Left ventricle myocardium inferior (tissue), 1 donor: ENCODE measurements at regions not wholly inside any gene's neighbourhood (a gene's known extent, or its start where the extent isn't known, plus 50 kb on each side); places are given as distances from the start of the nearest gene placed in this dataset.

Experiments used
- DNase-seq: peaks from one replicate; pipeline ENCODE4 v3.0.0-alpha.2; 2020
- H3K27ac ChIP-seq: fragments of 200-600 bp; replicated peaks from 2 replicates; pipeline ENCODE4 v1.8.0; 2021
- H3K27me3 ChIP-seq: fragments of 200-600 bp; 2 replicates; pipeline ENCODE4 v1.8.0; 2021; ENCODE audit warnings: low read depth
- H3K36me3 ChIP-seq: fragments of 200-600 bp; 2 replicates; pipeline ENCODE4 v1.8.0; 2021
- H3K4me1 ChIP-seq: fragments of 200-600 bp; 2 replicates; pipeline ENCODE4 v1.8.0; 2021
- H3K4me3 ChIP-seq: fragments of 200-600 bp; 2 replicates; pipeline ENCODE4 v1.8.0; 2021; ENCODE audit warnings: mild to moderate bottlenecking, moderate library complexity
- H3K9me3 ChIP-seq: fragments of 200-600 bp; replicated peaks from 2 replicates; pipeline ENCODE4 v1.8.0; 2021
- intact Hi-C: fragments of 100-400 bp; cut with micrococcal nuclease; formaldehyde crosslinking; loops from one replicate; pipeline ENCODE4 v1.11.0; 2022
- TF ChIP-seq, protein P1 (sequence below): fragments of 200-600 bp; IDR thresholded peaks from 2 replicates; pipeline ENCODE4 v1.8.0; 2021; ENCODE audit warnings: antibody characterized with exemption, mild to moderate bottlenecking, borderline replicate concordance
- donor health status: DM: no; HTN: yes; CAD: no; lungs with severe emphysema.

- intact Hi-C loops, result no loop called here
- H3K27me3 ChIP-seq, result no peaks in the 10 kb centered on the region
- no peak for DNase-seq
- no peak overlapping the region for H3K4me3 ChIP-seq
- H3K4me1 ChIP-seq, result no peaks in the 10 kb centered on the region
- H3K9me3 ChIP-seq, result no peaks in the 10 kb centered on the region
- H3K27ac ChIP-seq, result no peak overlapping the region
- H3K36me3 ChIP-seq, result no peaks in the 10 kb centered on the region
- TF ChIP-seq, protein P1, sequence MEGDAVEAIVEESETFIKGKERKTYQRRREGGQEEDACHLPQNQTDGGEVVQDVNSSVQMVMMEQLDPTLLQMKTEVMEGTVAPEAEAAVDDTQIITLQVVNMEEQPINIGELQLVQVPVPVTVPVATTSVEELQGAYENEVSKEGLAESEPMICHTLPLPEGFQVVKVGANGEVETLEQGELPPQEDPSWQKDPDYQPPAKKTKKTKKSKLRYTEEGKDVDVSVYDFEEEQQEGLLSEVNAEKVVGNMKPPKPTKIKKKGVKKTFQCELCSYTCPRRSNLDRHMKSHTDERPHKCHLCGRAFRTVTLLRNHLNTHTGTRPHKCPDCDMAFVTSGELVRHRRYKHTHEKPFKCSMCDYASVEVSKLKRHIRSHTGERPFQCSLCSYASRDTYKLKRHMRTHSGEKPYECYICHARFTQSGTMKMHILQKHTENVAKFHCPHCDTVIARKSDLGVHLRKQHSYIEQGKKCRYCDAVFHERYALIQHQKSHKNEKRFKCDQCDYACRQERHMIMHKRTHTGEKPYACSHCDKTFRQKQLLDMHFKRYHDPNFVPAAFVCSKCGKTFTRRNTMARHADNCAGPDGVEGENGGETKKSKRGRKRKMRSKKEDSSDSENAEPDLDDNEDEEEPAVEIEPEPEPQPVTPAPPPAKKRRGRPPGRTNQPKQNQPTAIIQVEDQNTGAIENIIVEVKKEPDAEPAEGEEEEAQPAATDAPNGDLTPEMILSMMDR, result no peak
These were observed 1121.8 kb upstream of the TENM4 start for GRCh38 chr11:80562523-80563125.

- no peaks in the 10 kb centered on the region for H3K27me3 ChIP-seq
- TF ChIP-seq, protein P1, result no peak
- intact Hi-C loops, result no loop called here
- H3K9me3 ChIP-seq, result no peaks in the 10 kb centered on the region
- no peak overlapping the region for H3K27ac ChIP-seq
- no peaks in the 10 kb centered on the region for H3K4me1 ChIP-seq
- no peaks in the 10 kb centered on the region for H3K36me3 ChIP-seq
- DNase-seq, result no peak
- no peak overlapping the region for H3K4me3 ChIP-seq
These were observed 1119.1 kb upstream of the TENM4 start for GRCh38 chr11:80559942-80560341.

DNA sequence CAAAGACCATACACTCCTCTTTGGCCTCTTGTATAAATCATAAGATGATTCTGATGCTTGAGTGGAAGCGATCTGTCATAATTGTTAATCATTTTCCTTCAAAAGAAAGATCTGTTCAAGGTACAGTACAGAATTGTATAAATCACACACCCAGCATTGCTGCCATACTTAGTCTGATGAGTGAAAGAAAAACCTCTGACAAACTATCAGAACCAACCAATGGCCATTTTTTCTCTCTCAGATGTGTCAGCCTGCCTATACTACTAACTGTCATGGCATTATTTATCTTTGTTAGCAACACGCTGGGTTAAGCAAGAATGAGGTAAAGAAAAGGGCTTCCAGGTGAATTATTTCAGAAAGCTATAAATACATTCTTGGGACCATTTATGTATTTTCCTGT lies 1112.7 kb upstream of the TENM4 start:
- intact Hi-C loops, result no loop called here
- no peak for DNase-seq
- no peaks in the 10 kb centered on the region for H3K27me3 ChIP-seq
- TF ChIP-seq, protein P1, result no peak
- H3K4me1 ChIP-seq, result no peaks in the 10 kb centered on the region
- H3K36me3 ChIP-seq, result no peaks in the 10 kb centered on the region
- peaks cover 3% of the 10 kb centered on the region for H3K9me3 ChIP-seq
- H3K4me3 ChIP-seq, result no peak overlapping the region
- H3K27ac ChIP-seq, result no peak overlapping the region

DNA sequence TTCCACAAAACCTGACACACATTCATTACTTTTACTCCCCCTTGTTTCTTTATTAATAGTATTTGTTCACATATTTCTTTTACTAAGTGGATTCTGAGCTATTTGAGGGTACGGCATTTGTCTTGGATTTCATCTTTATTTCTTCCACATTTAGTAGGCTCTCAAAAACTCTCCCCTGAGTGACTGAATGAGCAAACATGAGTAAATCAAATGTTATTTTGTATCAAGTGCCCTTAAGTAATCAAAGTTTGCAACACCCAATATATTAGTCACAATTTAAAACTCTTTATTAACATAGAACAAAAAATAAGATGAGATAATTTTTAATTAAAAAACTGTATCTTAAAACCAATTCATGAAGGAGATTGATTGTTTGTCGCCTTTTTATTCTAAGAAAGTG lies 1101.9 kb upstream of the TENM4 start:
- no peak for DNase-seq
- intact Hi-C loops, result no loop called here
- no peaks in the 10 kb centered on the region for H3K36me3 ChIP-seq
- H3K4me1 ChIP-seq, result no peaks in the 10 kb centered on the region
- H3K4me3 ChIP-seq, result no peak overlapping the region
- TF ChIP-seq, protein P1, result no peak
- H3K9me3 ChIP-seq, result peaks cover 8% of the 10 kb centered on the region
- no peaks in the 10 kb centered on the region for H3K27me3 ChIP-seq
- no peak overlapping the region for H3K27ac ChIP-seq

DNA sequence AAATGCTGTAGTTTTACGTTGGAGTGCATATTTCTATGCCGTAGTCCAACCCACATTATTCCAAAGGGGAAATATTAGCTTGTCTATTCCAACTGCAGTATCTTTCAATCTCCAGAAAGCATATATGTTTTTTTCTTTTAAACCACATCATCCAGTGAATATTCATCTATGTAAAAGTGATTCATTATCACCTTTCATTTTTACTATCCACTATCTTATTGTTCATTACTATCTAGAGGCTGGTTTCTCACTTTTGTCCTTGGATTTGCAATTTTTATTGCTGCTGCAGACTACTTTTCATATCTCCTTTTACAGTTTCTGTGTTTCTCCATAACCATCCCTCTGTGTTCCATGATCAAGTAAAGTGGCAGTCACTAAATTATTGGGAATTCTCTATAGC lies 1097.2 kb upstream of the TENM4 start:
- H3K4me1 ChIP-seq, result no peaks in the 10 kb centered on the region
- no peaks in the 10 kb centered on the region for H3K27me3 ChIP-seq
- H3K9me3 ChIP-seq, result peaks cover 14% of the 10 kb centered on the region
- H3K27ac ChIP-seq, result no peak overlapping the region
- TF ChIP-seq, protein P1, result no peak
- no peak for DNase-seq
- no peaks in the 10 kb centered on the region for H3K36me3 ChIP-seq
- H3K4me3 ChIP-seq, result no peak overlapping the region
- intact Hi-C loops, result no loop called here

DNA sequence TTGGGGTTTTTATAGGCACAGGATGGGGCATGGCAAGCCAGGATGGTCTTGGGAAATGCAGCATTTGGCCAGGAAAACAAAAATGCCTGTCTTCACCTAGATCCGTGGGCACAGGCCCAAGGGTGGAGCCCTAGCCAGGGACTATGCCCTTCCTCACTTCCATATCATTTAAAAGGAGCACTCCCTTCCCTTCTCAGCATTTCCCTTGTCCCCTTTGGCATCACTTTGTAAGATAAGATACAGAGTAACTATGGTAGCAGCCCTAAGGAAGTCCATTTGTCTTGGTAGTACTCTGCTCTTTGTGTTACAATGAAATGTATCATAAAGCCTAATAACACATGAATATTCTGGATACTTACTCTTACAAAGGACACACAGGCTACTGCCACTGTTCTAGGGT lies 1092.6 kb upstream of the TENM4 start:
- Histone ChIP-seq H3K27me3 (no peaks in the 10 kb centered on the region), H3K9me3 (peaks cover 14% of the 10 kb centered on the region), H3K27ac (no peak overlapping the region), H3K4me1 (no peaks in the 10 kb centered on the region), H3K4me3 (no peak overlapping the region), H3K36me3 (no peaks in the 10 kb centered on the region)
- TF ChIP-seq, protein P1, result no peak
- DNase-seq, result no peak
- intact Hi-C loops, result no loop called here
